ENCODE measurements at regions not wholly inside any gene's neighbourhood (a gene's known extent, or its start where the extent isn't known, plus 50 kb on each side); places are given as distances from the start of the nearest gene placed in this dataset.
A peak's percentile ranks its signal among the peaks of the same experiment; 100 is the strongest.

DNA sequence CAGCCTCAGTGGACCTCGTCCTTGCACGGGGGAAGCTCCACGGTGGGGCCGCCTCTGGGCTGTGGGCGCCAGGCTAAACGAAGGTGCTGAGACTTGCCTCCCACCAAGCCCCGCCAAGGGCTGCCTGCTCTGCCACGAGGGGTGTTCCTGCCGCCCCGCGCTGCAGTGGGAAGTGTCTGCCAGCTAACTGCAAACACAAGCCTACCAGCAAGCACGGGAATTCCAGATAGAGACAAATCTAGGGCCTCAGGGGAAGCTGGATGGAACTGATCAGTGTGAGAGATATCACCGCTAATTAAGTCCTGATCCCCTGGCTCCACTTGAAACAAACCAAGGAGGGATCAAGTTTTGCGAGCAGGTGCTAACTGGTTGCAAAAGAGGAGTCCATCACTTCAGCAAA is 181.6 kb upstream of the LEF1 start:
- H3K27me3 ChIP-seq, result no peaks in the 10 kb centered on the region
- H3K4me1 ChIP-seq, result peaks cover 0 to 15% (median 0%) of the 10 kb centered on the region in 4 donors
- no peak overlapping the region for H3K4me3 ChIP-seq
- no peak for TF ChIP-seq POLR2A (IDR thresholded peaks at IDR 0.05)
- TF ChIP-seq, protein P1, sequence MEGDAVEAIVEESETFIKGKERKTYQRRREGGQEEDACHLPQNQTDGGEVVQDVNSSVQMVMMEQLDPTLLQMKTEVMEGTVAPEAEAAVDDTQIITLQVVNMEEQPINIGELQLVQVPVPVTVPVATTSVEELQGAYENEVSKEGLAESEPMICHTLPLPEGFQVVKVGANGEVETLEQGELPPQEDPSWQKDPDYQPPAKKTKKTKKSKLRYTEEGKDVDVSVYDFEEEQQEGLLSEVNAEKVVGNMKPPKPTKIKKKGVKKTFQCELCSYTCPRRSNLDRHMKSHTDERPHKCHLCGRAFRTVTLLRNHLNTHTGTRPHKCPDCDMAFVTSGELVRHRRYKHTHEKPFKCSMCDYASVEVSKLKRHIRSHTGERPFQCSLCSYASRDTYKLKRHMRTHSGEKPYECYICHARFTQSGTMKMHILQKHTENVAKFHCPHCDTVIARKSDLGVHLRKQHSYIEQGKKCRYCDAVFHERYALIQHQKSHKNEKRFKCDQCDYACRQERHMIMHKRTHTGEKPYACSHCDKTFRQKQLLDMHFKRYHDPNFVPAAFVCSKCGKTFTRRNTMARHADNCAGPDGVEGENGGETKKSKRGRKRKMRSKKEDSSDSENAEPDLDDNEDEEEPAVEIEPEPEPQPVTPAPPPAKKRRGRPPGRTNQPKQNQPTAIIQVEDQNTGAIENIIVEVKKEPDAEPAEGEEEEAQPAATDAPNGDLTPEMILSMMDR (IDR thresholded peaks at IDR 0.05), result no peak
- no peak for DNase-seq
- no peak overlapping the region for H3K27ac ChIP-seq
- no peaks in the 10 kb centered on the region for H3K9me3 ChIP-seq
- H3K36me3 ChIP-seq, result no peaks in the 10 kb centered on the region

DNA sequence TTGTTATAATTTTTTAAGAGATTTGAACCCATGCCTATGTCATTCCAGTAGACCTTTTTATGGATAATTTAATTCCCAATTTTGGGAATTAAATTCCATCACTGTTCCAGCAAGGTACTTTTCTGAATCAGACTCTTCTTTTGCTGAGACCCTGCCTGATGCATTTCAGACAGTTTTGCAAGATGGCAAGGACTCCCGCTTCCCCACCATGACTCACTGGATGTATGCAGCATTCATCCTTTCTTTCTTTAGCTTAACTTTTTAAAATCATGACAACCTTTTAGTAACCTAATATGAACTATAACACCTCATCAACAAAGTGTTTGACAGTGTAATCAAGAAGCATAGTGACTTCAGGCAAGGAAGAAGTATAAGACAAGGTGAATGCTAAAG is 178.1 kb upstream of the LEF1 start:
- H3K4me3 ChIP-seq, result no peak overlapping the region
- DNase-seq, result no peak
- peaks cover 0 to 2% (median 0%) of the 10 kb centered on the region in 4 donors for H3K4me1 ChIP-seq
- TF ChIP-seq POLR2A (IDR thresholded peaks at IDR 0.05), result no peak
- TF ChIP-seq, protein P1 (IDR thresholded peaks at IDR 0.05), result no peak
- no peaks in the 10 kb centered on the region for H3K9me3 ChIP-seq
- H3K27me3 ChIP-seq, result no peaks in the 10 kb centered on the region
- H3K36me3 ChIP-seq, result no peaks in the 10 kb centered on the region
- H3K27ac ChIP-seq, result no peak overlapping the region

DNA sequence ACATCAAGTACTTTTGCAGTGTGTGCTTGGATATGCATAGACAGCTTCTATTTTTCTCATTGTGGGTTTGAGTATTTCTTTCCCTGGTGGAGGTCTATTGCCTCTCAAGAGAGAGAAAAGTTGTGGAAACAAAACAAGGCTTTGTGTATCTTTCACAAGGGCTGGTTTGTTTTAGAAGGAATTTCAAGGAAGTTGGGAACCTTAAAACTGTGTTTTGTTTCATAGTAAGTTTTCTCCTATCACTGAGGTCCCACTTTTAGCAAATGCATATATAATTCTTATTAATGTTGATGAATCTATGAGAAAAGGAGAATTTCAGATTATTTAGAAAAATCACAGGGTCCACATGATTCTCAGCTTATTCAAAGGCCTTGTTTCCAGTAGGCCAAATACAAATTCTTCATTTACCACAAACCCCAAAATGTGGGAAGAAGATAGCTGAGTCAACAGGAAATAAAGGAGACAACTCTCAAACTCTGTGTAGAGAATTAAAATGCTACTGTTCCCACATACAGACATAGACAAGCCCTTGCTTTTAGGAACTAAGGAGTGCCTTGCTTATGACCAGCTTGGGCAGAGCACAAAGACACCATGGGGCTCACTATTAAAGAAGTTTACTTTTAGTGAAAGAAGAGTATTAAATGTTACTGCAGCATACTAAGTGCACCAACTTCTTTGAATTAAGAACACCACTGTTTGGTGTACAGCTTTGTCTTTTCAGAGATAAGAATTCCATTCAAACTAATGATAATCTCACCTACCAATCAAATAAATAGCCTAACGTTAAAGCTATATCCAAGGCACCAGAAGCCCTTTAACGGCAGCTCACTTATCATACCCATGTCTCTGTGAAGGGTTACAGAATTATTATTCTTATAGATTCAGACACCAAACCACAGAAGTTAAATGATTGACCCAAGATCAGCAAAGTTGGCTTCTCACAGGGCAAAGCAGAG is 177.4 kb upstream of the LEF1 start:
- Histone ChIP-seq H3K4me3 (no peak overlapping the region), H3K27me3 (no peaks in the 10 kb centered on the region), H3K27ac (no peak overlapping the region), H3K4me1 (no peaks in the 10 kb centered on the region), H3K9me3 (no peaks in the 10 kb centered on the region), H3K36me3 (no peaks in the 10 kb centered on the region)
- no peak for DNase-seq
- no peak for TF ChIP-seq POLR2A (IDR thresholded peaks at IDR 0.05)
- TF ChIP-seq, protein P1 (IDR thresholded peaks at IDR 0.05), result no peak

DNA sequence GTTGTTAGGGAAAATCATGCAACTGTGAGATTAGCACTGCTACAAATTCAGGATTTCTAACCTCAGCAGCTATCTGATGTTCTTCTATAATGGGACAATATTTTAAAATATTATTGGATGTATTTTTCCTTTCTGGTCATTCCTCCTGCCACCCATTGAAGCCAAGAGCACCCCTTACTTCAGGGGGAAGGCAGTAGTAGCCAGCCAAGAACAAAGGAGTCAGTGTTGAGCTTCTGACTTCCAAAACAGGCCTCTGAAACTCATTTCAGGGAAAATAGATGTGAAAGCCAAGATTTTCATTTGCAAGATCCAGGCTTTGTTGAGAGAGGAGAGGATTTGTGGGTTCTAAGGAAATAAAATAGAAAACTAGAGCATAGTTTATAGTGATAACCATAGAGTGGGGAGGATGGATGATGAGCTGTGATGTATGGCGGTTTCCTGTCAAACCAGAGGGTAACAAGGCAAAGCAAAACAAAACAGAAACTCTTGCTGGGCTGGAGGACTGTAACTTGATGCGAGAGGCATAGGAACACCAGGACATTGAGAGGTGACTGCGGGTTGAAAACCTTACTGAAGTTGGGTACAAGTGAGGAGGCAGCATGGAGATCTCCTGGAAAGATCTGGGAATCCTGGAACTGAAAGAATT is 173.7 kb upstream of the LEF1 start:
- no peaks in the 10 kb centered on the region for H3K36me3 ChIP-seq
- peaks cover 0 to 7% (median 0%) of the 10 kb centered on the region in 4 donors for H3K4me1 ChIP-seq
- H3K27ac ChIP-seq, result peak overlapping the region in 1 of 4 donors; percentile 7
- H3K27me3 ChIP-seq, result no peaks in the 10 kb centered on the region
- no peaks in the 10 kb centered on the region for H3K9me3 ChIP-seq
- no peak for DNase-seq
- H3K4me3 ChIP-seq, result no peak overlapping the region
- TF ChIP-seq, protein P1 (IDR thresholded peaks at IDR 0.05), result no peak
- no peak for TF ChIP-seq POLR2A (IDR thresholded peaks at IDR 0.05)

DNA sequence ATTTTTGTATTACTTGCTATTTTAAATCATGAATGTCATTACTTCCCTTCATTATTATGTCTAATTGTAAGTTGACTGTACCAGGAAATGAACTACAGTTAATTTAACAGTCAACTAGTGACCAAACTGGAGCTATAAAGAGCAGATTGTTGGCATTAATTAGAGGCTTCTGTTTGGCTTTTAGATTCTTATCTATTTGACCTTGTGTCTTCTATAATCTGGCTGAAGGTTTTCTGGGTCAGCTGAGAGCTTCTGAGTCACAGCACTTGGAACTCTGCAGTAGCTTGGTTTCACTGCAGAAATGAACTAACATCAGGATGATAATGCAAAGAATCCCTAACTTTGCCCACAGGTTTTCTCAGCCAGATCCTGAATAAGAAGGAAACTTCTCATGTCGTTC is 169.2 kb upstream of the LEF1 start:
- Histone ChIP-seq H3K27ac (no peak overlapping the region), H3K9me3 (no peaks in the 10 kb centered on the region), H3K36me3 (no peaks in the 10 kb centered on the region), H3K4me3 (no peak overlapping the region), H3K4me1 (peaks cover 0 to 7% (median 0%) of the 10 kb centered on the region in 4 donors), H3K27me3 (no peaks in the 10 kb centered on the region)
- TF ChIP-seq POLR2A (IDR thresholded peaks at IDR 0.05), result no peak
- TF ChIP-seq, protein P1 (IDR thresholded peaks at IDR 0.05), result no peak
- DNase-seq, result no peak
